Putamen (tissue), 1 donor: ENCODE measurements at regions not wholly inside any gene's neighbourhood (a gene's known extent, or its start where the extent isn't known, plus 50 kb on each side); places are given as distances from the start of the nearest gene placed in this dataset.
A peak's percentile ranks its signal among the peaks of the same experiment; 100 is the strongest.

Source experiments
- DNase-seq: peaks from one replicate; pipeline ENCODE4 v3.0.0-alpha.2; 2016; ENCODE audit warnings: low spot score

- peak; percentile 50 for DNase-seq
Measured at GRCh38 chr6:29777310-29777709, 50.3 kb upstream of the HLA-G start.
